ENCODE measurements at regions not wholly inside any gene's neighbourhood (a gene's known extent, or its start where the extent isn't known, plus 50 kb on each side); places are given as distances from the start of the nearest gene placed in this dataset.

DNA sequence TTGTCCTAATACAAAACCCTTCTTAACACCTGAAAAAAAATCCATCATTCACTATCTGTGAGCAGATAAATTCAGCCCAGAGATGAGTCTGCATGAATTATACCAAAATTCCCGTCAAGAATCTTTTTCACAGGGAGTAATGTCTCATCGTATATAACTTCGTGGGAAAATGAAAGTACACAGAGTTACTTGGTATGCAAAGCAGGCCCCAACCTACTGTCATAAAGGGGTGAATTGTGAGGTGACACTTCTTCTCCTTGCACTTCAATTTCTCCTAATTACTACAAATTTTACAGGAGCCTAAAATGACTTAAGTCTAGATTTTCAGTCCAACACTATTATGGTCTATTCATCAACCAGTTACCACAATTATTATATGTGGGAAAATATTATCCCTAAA lies 84.6 kb upstream of the CDH20 start:
- no peak for DNase-seq (ENCODE audit: low spot score)

DNA sequence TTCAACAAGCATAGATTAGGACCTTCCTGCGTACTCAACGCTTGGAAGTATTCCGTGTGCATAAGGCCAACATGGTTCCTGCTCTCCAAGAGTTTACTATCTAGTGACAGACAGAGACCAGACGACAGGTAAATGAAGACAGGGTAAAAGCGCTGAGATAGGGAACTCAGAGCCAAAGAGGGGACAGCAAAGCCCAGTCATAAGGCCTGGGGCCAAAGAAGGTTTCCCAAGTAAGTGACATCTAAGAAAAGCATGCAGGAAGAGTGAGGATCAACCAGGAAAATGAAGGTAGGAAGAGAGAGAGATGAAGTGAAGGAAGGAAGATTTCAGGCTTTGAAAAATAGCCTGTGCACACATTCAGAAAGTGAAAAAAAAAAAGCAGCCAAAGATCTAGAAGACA lies 76.9 kb upstream of the CDH20 start:
- no peak for DNase-seq (ENCODE audit: low spot score)

DNA sequence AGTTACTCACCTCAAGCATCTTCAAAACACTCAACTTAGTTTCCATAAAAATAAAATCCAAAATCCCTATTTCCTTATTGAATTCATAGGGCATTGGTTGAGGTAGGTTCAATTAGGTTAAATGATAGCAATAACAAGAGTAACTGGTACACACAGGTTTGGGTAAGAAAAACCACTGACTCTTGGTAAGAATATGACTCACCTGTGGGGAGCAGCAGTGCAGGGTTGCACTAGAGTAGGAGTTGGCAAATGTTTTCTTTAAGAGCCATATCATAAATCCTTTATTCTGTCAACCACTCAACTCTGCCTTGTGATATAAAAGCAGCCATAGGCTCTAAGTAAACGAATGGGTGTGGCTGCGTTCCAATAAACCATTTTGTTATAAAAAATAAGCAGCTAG lies 71.4 kb upstream of the CDH20 start:
- no peak for DNase-seq (ENCODE audit: low spot score)

DNA sequence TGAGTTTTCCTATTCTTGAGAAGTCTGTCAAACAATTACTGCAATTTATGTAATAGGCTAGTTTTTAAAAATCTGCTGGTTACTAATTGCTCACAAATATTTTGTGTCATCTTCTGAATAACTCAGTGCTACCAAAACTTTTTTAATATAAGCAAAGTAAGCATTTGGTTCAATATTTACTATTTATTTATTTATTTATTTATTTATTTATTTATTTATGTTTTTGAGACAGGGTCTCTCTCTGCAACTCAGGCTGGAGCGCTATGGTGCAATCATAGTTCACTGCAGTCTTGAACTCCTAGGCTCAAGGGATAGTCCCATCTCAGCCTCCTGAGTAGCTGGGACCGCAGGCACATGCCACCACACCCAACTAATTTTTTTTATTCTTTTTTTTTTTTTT lies 60.4 kb upstream of the CDH20 start:
- DNase-seq (ENCODE audit: low spot score): no peak

DNA sequence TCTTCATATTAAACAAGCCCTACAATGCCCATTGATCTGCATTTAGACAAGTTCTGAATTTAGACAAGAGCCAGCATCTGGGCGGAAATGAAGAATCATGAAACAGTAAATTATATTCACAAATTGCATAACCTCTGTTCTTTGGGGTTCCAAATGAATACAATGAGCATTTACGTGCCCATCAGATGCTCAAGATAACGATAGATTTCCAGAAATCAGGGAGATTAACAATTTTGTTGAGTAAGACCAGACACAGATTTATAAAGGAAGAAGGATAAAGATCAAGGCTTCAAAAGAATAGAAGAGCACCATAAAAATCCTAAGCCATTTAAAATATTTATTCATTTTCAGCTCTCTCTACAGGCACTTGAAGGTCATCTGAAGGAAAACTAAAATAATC lies 59.7 kb upstream of the CDH20 start:
- DNase-seq (ENCODE audit: low spot score): no peak

DNA sequence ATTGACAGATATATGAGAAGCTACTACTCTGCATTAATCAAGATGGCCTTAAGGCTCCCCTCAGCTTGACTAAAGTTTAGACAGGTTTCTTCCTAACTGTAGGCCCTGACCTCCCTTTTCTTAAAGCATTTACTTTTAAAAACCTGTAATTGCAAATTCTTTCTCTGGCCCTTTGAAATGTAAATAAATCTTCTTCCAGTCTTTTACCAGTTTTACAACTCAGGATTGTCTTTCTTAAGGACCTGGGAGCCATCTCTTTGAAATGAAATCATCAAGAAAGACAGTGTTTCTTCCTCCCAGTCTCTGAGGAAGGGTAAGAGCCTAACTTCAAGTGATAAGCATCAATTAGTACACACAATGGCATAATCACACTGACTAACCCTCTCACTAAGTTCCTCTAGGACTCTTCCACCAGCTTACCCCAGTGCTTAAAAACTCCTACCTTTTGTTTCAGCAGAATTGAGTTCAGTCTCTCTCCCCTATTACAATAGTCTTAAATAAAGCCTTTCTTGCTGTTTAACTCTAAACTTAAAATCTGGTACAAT lies 58.7 kb upstream of the CDH20 start:
- DNase-seq (ENCODE audit: low spot score): no peak

DNA sequence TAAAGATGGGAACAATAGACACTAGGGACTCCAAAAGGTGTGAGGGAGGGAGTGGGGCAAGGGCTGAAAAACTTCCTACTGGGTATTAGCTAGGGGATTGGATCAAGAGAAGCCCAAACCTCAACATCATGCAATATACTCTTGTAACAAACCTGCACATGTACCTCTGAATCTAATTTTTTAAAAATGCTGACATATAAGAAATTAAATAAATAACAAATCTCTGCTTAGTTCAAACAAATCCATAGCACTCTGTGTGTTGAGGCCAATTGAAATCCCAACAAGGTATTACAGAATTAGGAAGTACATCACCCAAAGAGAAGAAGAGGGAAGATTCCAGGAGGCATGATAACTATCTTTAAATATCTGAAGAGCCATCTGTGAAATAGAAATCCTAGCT lies 55.4 kb upstream of the CDH20 start:
- DNase-seq (ENCODE audit: low spot score): no peak

DNA sequence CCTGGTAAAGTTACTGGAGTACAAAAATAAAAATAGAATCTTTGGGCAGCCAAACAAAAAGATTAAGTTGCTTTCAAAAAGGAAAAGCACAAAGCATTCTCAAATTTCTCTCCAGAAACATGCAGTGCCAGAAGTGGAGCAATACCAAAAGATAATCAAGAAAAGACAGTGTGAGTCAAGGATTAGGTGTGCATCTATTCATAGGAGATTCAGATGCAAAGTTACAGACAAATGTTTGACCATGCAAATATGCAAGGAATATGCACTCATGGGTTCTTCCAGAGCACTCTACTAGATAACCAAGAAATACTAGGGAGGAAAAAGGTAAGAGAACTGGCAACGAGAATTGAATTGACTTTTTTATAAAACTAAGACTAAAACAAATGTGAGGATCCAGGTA lies 51.8 kb upstream of the CDH20 start:
- DNase-seq (ENCODE audit: low spot score): no peak

DNA sequence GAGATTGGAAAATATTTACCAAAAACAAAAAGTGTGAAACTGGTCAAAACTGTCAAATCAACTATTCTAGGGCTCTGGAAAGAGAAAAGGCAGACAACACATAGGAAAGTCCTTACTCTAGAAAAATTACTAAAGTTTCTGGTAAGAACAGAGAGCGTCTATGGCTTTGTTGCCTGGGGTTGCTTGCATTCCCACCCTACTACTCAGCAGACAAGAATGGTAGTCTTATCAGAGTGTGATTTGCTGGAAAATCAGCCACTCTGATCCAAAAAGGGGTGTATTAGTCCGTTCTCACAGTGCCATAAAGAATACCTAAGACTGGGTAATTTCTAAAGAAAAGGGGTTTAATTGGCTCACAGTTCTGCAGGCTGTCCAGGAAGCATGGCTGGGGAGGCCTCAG lies 50.3 kb upstream of the CDH20 start:
- no peak for DNase-seq (ENCODE audit: low spot score)
